CMK (cell line): ENCODE measurements at regions not wholly inside any gene's neighbourhood (a gene's known extent, or its start where the extent isn't known, plus 50 kb on each side); places are given as distances from the start of the nearest gene placed in this dataset.

Source experiments
- DNase-seq: peaks from one replicate; pipeline ENCODE4 v3.0.0-alpha.2; 2010; ENCODE audit warnings: low read depth

- DNase-seq: no peak
Measured at GRCh38 chr6:109295109-109295773, 87.0 kb downstream of the CD164 start.

- no peak for DNase-seq
Measured at GRCh38 chr6:109292983-109293586, 89.2 kb downstream of the CD164 start.

GRCh38 chr6:109292420-109292819, 89.8 kb downstream of the CD164 start:
- no peak for DNase-seq

- DNase-seq: no peak
Measured at GRCh38 chr6:109291902-109292301, 90.4 kb downstream of the CD164 start.

- no peak for DNase-seq
Measured at GRCh38 chr6:109290143-109290931, 91.9 kb downstream of the CD164 start.

GRCh38 chr6:109285366-109285765, 96.9 kb downstream of the CD164 start:
- no peak for DNase-seq

GRCh38 chr6:109284675-109285074, 97.6 kb downstream of the CD164 start:
- DNase-seq: no peak

GRCh38 chr6:109282756-109283155, 99.5 kb downstream of the CD164 start:
- DNase-seq: no peak

- no peak for DNase-seq
Measured at GRCh38 chr6:109279628-109280027, 102.6 kb downstream of the CD164 start.

- DNase-seq: no peak
Measured at GRCh38 chr6:109271622-109272021, 110.6 kb downstream of the CD164 start.

- no peak for DNase-seq
Measured at GRCh38 chr6:109269953-109270517, 112.2 kb downstream of the CD164 start.

- DNase-seq: no peak
Measured at GRCh38 chr6:109269057-109269456, 113.2 kb downstream of the CD164 start.

- DNase-seq: peak; percentile 22
Measured at GRCh38 chr6:109265530-109265929, 116.7 kb downstream of the CD164 start.

GRCh38 chr6:109263873-109264700, 118.2 kb downstream of the CD164 start:
- peak; percentile 76 for DNase-seq

- DNase-seq: no peak
Measured at GRCh38 chr6:109262261-109262660, 120.0 kb downstream of the CD164 start.

GRCh38 chr6:109261811-109262210, 120.5 kb downstream of the CD164 start:
- no peak for DNase-seq

GRCh38 chr6:109260701-109261100, 121.6 kb downstream of the CD164 start:
- DNase-seq: no peak

GRCh38 chr6:109260126-109260525, 122.1 kb downstream of the CD164 start:
- no peak for DNase-seq

GRCh38 chr6:109258129-109258528, 124.1 kb downstream of the CD164 start:
- no peak for DNase-seq

GRCh38 chr6:109257494-109257893, 124.8 kb downstream of the CD164 start:
- DNase-seq: no peak

- no peak for DNase-seq
Measured at GRCh38 chr6:109255946-109256640, 126.2 kb downstream of the CD164 start.
